ENCODE measurements at regions not wholly inside any gene's neighbourhood (a gene's known extent, or its start where the extent isn't known, plus 50 kb on each side); places are given as distances from the start of the nearest gene placed in this dataset.
"Not testable (repeated sequence)": the region's sequence is repeated elsewhere in the genome, so short reads cannot be mapped to it uniquely, and the experiment has no call there.

DNA sequence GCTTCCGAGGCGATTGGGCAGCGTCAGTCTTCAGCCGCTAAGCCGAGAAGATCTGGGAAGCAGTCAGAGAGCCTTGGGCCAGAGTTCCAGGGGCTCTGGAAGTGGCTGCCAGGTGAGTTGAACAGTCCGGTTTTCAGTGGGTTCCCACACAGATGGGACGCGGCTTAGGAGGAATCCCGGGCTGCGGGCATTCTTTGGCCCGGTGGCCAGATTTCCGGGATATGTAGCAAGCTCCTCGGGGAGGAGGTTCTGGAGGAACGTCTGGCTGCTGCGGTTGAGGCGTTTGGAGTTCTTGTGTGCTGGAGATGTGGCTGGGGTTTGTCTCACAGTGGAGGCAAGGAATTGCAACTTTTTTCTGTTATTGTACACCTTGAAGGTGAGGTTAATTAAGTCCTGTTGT lies 182.6 kb downstream of the CD83 start:
- not testable (repeated sequence) for TF ChIP-seq POLR2AphosphoS5 (IDR thresholded peaks at IDR 0.05); EP300 (conservative IDR thresholded peaks at IDR 0.05; ENCODE audit: poor library complexity, severe bottlenecking)
